BJ (cell line): ENCODE measurements at regions not wholly inside any gene's neighbourhood (a gene's known extent, or its start where the extent isn't known, plus 50 kb on each side); places are given as distances from the start of the nearest gene placed in this dataset.

ENCODE experiments used
- CTCF ChIA-PET: fragments of 350-600 bp; formaldehyde crosslinking; extraction: SDS; loops from one replicate; lab custom pipeline; 2021; ENCODE audit warnings: antibody characterized with exemption, inconsistent platforms; lab: Yijun Ruan, JAX
- POLR2A ChIA-PET: fragments of 300-600 bp; sonication (Branson Sonifier 250); formaldehyde crosslinking; extraction: SDS; loops from one replicate; lab custom pipeline; 2021; ENCODE audit warnings: antibody characterized with exemption; lab: Charles Lee
- DNase-seq: peaks from one replicate; pipeline ENCODE4 v3.0.0-alpha.2; 2011; ENCODE audit warnings: low read depth
- H3K27me3 ChIP-seq: 2 replicates; pipeline ENCODE4 v1.6.0; 2011; ENCODE audit warnings: low read length; ENCODE audit not compliant: control insufficient read depth, insufficient read depth
- H3K36me3 ChIP-seq: 2 replicates; pipeline ENCODE4 v1.5.1; 2011; ENCODE audit warnings: low read length; ENCODE audit not compliant: control insufficient read depth, insufficient read depth
- H3K4me3 ChIP-seq: 2 replicates; pipeline ENCODE4 v1.5.1; 2011; ENCODE audit warnings: low read depth, mild to moderate bottlenecking, control low read depth, low read length
- CTCF ChIP-seq: IDR thresholded peaks from 2 replicates; pipeline ENCODE4 v1.5.1; 2011; ENCODE audit warnings: low read depth, mild to moderate bottlenecking, control low read depth, inconsistent platforms, low read length, moderate library complexity; ENCODE audit not compliant: insufficient read depth

- ChIA-PET POLR2A (no interaction called here), CTCF (no interaction called here)
- no peak for TF ChIP-seq CTCF
- no peak for DNase-seq
- Histone ChIP-seq H3K4me3 (no peak overlapping the region), H3K36me3 (no peaks in the 10 kb centered on the region), H3K27me3 (no peaks in the 10 kb centered on the region)
These were observed 668.2 kb downstream of the DOK5 start for GRCh38 chr20:55143601-55144000.

GRCh38 chr20:55142932-55143331 is 667.5 kb downstream of the DOK5 start:
- no peak for TF ChIP-seq CTCF
- no peaks in the 10 kb centered on the region for H3K27me3 ChIP-seq
- ChIA-PET POLR2A (no interaction called here), CTCF (interaction anchor here (0.9 kb wide), 1 partner anchor 55 kb away, joined by 3 read pairs; no protein-coding TSS in a partner anchor)
- no peaks in the 10 kb centered on the region for H3K36me3 ChIP-seq
- H3K4me3 ChIP-seq, result no peak overlapping the region
- DNase-seq, result no peak

GRCh38 chr20:55140631-55141030 is 665.2 kb downstream of the DOK5 start:
- POLR2A ChIA-PET, result no interaction called here
- no peaks in the 10 kb centered on the region for H3K27me3 ChIP-seq
- no peaks in the 10 kb centered on the region for H3K36me3 ChIP-seq
- DNase-seq, result no peak
- no peak for TF ChIP-seq CTCF
- H3K4me3 ChIP-seq, result no peak overlapping the region
- CTCF ChIA-PET, result no interaction called here

GRCh38 chr20:55139173-55139765 is 663.9 kb downstream of the DOK5 start:
- Histone ChIP-seq H3K27me3 (no peaks in the 10 kb centered on the region), H3K4me3 (no peak overlapping the region), H3K36me3 (no peaks in the 10 kb centered on the region)
- TF ChIP-seq CTCF, result no peak
- POLR2A ChIA-PET, result no interaction called here
- CTCF ChIA-PET, result no interaction called here
- DNase-seq, result no peak

GRCh38 chr20:55135923-55136322 is 660.5 kb downstream of the DOK5 start:
- TF ChIP-seq CTCF, result no peak
- Histone ChIP-seq H3K4me3 (no peak overlapping the region), H3K36me3 (no peaks in the 10 kb centered on the region), H3K27me3 (no peaks in the 10 kb centered on the region)
- DNase-seq, result no peak
- ChIA-PET POLR2A (no interaction called here), CTCF (no interaction called here)
